ENCODE measurements at regions not wholly inside any gene's neighbourhood (a gene's known extent, or its start where the extent isn't known, plus 50 kb on each side); places are given as distances from the start of the nearest gene placed in this dataset.

GRCh38 chr2:15864176-15864769 is 76.1 kb upstream of the MYCN start:
- TF ChIP-seq SPI1 (IDR thresholded peaks at IDR 0.05; ENCODE audit: borderline replicate concordance, low read depth), result no peak
- no peak for TF ChIP-seq POLR2AphosphoS5 (IDR thresholded peaks at IDR 0.05; ENCODE audit: low read depth)
- no peak overlapping the region for H3K4me3 ChIP-seq (replicated peaks; ENCODE audit: insufficient read depth, low read length)
- H3K27ac ChIP-seq (replicated peaks), result no peak overlapping the region
- H3K27me3 ChIP-seq (ENCODE audit: insufficient read depth, poor library complexity, severe bottlenecking), result no peaks in the 10 kb centered on the region
- no peak for DNase-seq (ENCODE audit: low read depth in 1 of 2, low spot score in 1 of 2)

GRCh38 chr2:15865923-15866322 is 74.4 kb upstream of the MYCN start:
- Histone ChIP-seq H3K27ac (replicated peaks) (no peak overlapping the region), H3K4me3 (replicated peaks; ENCODE audit: insufficient read depth, low read length) (no peak overlapping the region), H3K27me3 (ENCODE audit: insufficient read depth, poor library complexity, severe bottlenecking) (no peaks in the 10 kb centered on the region)
- DNase-seq (ENCODE audit: low read depth in 1 of 2, low spot score in 1 of 2), result no peak
- TF ChIP-seq REST (IDR thresholded peaks at IDR 0.05; ENCODE audit: insufficient replicate concordance, low read depth) (no peak), POLR2AphosphoS5 (IDR thresholded peaks at IDR 0.05; ENCODE audit: low read depth) (no peak), CTCF (IDR thresholded peaks at IDR 0.05; ENCODE audit: insufficient read depth, low read length) (no peak), SPI1 (IDR thresholded peaks at IDR 0.05; ENCODE audit: borderline replicate concordance, low read depth) (no peak), GABPA (IDR thresholded peaks at IDR 0.05; ENCODE audit: low read depth) (no peak)

GRCh38 chr2:15866563-15867193 is 73.7 kb upstream of the MYCN start:
- H3K27ac ChIP-seq (replicated peaks), result no peak overlapping the region
- no peak for DNase-seq (ENCODE audit: low read depth in 1 of 2, low spot score in 1 of 2)
- TF ChIP-seq GABPA (IDR thresholded peaks at IDR 0.05; ENCODE audit: low read depth) (no peak), REST (IDR thresholded peaks at IDR 0.05; ENCODE audit: insufficient replicate concordance, low read depth) (no peak), SPI1 (IDR thresholded peaks at IDR 0.05; ENCODE audit: borderline replicate concordance, low read depth) (no peak), POLR2AphosphoS5 (IDR thresholded peaks at IDR 0.05; ENCODE audit: low read depth) (no peak), CTCF (IDR thresholded peaks at IDR 0.05; ENCODE audit: insufficient read depth, low read length) (no peak)
- no peaks in the 10 kb centered on the region for H3K27me3 ChIP-seq (ENCODE audit: insufficient read depth, poor library complexity, severe bottlenecking)
- H3K4me3 ChIP-seq (replicated peaks; ENCODE audit: insufficient read depth, low read length), result no peak overlapping the region

- TF ChIP-seq REST (IDR thresholded peaks at IDR 0.05; ENCODE audit: insufficient replicate concordance, low read depth) (no peak), SPI1 (IDR thresholded peaks at IDR 0.05; ENCODE audit: borderline replicate concordance, low read depth) (no peak), GABPA (IDR thresholded peaks at IDR 0.05; ENCODE audit: low read depth) (no peak), POLR2AphosphoS5 (IDR thresholded peaks at IDR 0.05; ENCODE audit: low read depth) (no peak), CTCF (IDR thresholded peaks at IDR 0.05; ENCODE audit: insufficient read depth, low read length) (no peak)
- Histone ChIP-seq H3K27ac (replicated peaks) (no peak overlapping the region), H3K4me3 (replicated peaks; ENCODE audit: insufficient read depth, low read length) (no peak overlapping the region), H3K27me3 (ENCODE audit: insufficient read depth, poor library complexity, severe bottlenecking) (no peaks in the 10 kb centered on the region)
- DNase-seq (ENCODE audit: low read depth in 1 of 2, low spot score in 1 of 2), result no peak
Measured at GRCh38 chr2:15867194-15868171, 72.9 kb upstream of the MYCN start.

Measured in HL-60 (cell line).